Naive B cell (primary cell): ENCODE measurements at regions not wholly inside any gene's neighbourhood (a gene's known extent, or its start where the extent isn't known, plus 50 kb on each side); places are given as distances from the start of the nearest gene placed in this dataset.

ENCODE experiments used
- ATAC-seq, 2 donors: fragments of 150-1000 bp; cut with Tn5 transposase; 2 replicates each; pipeline ENCODE4 v1.10.0; 2021; ENCODE audit warnings: low read depth in 2 of 2, mild to moderate bottlenecking in 2 of 2, moderate library complexity in 2 of 2
- DNase-seq: peaks from one replicate; pipeline ENCODE4 v3.0.0; 2022
- H3K27ac Mint-ChIP-seq, 6 donors: one replicate each; pipeline ENCODE4 v1.8.0; 2020 to 2022; ENCODE audit warnings: mild to moderate bottlenecking in 6 of 6, mixed read lengths in 6 of 6, moderate library complexity in 5 of 6, inconsistent platforms in 2 of 6
- H3K27me3 Mint-ChIP-seq, 3 donors: one replicate each; pipeline ENCODE4 v1.8.0; 2021 to 2022; ENCODE audit warnings: mixed read lengths in 3 of 3, mild to moderate bottlenecking in 1 of 3
- H3K36me3 Mint-ChIP-seq, 2 donors: one replicate each; pipeline ENCODE4 v1.8.0; 2020 to 2022; ENCODE audit warnings: mixed read lengths in 2 of 2, inconsistent platforms in 1 of 2, mild to moderate bottlenecking in 1 of 2
- H3K4me1 Mint-ChIP-seq, 3 donors: one replicate each; pipeline ENCODE4 v1.8.0; 2020 to 2022; ENCODE audit warnings: mixed read lengths in 3 of 3, inconsistent platforms in 1 of 3, mild to moderate bottlenecking in 1 of 3, moderate library complexity in 1 of 3
- H3K4me3 Mint-ChIP-seq, 8 donors: one replicate each; pipeline ENCODE4 v1.8.0; 2020 to 2022; ENCODE audit warnings: mild to moderate bottlenecking in 8 of 8, mixed read lengths in 8 of 8, moderate library complexity in 8 of 8, inconsistent platforms in 2 of 8
- H3K9me3 Mint-ChIP-seq, 7 donors: one replicate each; pipeline ENCODE4 v1.8.0; 2020 to 2022; ENCODE audit warnings: mixed read lengths in 7 of 7, mild to moderate bottlenecking in 5 of 7, inconsistent platforms in 2 of 7, moderate library complexity in 1 of 7

DNA sequence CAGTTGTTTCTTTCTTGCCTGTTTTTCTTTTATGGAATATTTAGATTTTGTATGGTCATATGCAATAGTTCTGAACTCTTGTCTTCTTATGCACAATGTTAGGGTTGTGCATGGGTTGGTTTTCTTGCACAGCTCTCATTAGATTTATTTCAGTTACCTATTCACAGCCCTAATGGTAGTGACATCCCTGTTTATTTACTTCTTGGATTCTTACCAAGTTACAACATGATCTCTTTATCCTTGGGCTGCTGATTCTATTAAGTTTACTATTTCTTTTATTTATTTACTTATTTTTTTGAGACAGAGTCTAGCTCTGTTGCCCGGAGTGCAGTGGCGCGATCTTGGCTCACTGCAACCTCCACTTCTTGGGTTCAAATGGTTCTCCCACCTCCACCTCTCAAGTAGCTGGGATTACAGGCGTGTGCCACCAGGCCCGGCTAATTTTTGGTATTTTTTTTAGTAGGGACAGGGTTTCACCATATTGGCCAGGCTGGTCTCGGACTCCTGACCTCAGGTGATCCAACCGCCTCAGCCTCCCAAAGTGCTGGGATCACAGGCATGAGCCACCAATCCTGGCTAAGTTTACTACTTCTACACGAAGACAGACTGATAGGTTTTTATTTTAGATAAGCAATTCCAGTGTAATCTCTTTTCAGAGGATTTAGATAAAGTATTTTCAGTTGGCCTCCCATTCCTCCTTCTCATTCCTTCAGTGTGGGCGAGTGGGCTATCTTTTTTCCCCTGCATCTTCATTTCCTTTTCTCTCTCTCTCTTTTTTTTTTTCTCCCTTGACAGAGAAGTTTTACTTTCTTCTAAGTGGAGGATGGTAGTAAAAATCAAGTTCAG, 395.1 kb upstream of the RGS6 start:
- H3K9me3 Mint-ChIP-seq = peaks cover 0 to 2% (median 0%) of the 10 kb centered on the region in 7 donors
- H3K4me3 Mint-ChIP-seq = no peak overlapping the region
- H3K27ac Mint-ChIP-seq = peak overlapping the region in 4 of 6 donors; percentile 32 to 89 (median 55)
- DNase-seq (no peak), ATAC-seq (no peak)
- peaks cover 46 to 66% (median 58%) of the 10 kb centered on the region in 3 donors for H3K4me1 Mint-ChIP-seq
- H3K27me3 Mint-ChIP-seq = no peaks in the 10 kb centered on the region
- peaks cover 0 to under 1% of the 10 kb centered on the region in 2 donors for H3K36me3 Mint-ChIP-seq

DNA sequence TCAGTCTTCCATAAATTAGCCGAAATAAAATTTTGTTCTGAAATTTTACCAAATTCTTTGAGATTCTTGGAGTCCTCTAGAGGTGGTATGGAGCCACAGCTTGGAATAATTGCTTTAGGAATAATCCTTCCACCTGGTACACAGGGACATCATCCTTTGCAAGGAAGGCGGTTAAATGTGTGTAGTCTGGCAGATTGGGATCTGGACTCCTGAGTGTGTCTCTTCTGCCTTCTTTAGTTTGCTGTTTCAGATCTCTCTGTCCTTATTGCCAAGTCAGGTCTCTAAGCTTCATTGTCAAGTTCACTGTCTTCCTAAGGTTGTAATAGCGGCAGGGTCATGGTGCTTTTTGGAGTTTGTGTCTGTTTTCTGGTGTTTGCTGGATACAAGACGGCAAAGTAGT, 393.9 kb upstream of the RGS6 start:
- DNase-seq (no peak), ATAC-seq (no peak)
- no peaks in the 10 kb centered on the region for H3K27me3 Mint-ChIP-seq
- peaks cover 0 to 11% of the 10 kb centered on the region in 2 donors for H3K36me3 Mint-ChIP-seq
- peaks cover 52 to 76% (median 62%) of the 10 kb centered on the region in 3 donors for H3K4me1 Mint-ChIP-seq
- H3K9me3 Mint-ChIP-seq = peaks cover 0 to 9% (median 4%) of the 10 kb centered on the region in 7 donors
- peak overlapping the region in 5 of 6 donors; percentile 30 to 80 (median 67) for H3K27ac Mint-ChIP-seq
- H3K4me3 Mint-ChIP-seq = no peak overlapping the region

DNA sequence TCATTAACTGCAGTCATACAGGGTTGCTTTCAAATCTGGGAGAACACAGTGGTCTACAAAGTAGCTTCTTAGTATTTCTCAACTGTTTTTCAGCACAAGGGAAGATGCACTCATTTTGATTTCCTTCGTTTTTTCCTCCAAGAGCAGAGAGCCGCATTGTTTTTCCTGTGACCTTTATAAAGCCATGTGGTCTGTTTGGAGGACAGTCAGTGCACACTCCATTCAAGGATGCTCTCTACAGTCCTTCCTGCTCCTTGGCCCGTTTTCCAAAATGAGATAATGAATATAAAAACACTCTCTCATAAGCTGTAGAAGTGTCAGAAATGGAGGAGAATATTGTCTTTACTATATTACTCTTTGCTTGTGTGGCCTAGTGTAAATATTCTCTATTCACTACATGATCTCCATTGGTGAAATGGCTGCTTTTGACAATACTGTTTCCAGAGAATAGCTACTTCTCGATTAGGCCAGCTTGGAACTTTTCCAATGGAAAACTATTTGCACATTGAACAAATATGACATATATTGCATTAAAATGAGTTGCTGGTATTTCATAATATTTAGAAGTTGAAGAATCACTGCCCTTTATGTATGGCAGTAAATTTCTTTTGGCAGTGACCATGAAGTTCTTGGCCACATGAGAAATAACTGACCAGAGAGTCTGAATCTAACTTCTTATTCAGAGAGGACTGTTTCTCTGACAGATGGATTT, 393.1 kb upstream of the RGS6 start:
- Mint-ChIP-seq H3K4me1 (peaks cover 52 to 76% (median 62%) of the 10 kb centered on the region in 3 donors), H3K9me3 (peaks cover 0 to 9% (median 4%) of the 10 kb centered on the region in 7 donors), H3K4me3 (peak overlapping the region in 6 of 8 donors; percentile 4 to 86 (median 38)), H3K27ac (peak overlapping the region; percentile 42 to 87 (median 68)), H3K36me3 (peaks cover 0 to 11% of the 10 kb centered on the region in 2 donors), H3K27me3 (no peaks in the 10 kb centered on the region)
- ATAC-seq (no peak), DNase-seq (no peak)

DNA sequence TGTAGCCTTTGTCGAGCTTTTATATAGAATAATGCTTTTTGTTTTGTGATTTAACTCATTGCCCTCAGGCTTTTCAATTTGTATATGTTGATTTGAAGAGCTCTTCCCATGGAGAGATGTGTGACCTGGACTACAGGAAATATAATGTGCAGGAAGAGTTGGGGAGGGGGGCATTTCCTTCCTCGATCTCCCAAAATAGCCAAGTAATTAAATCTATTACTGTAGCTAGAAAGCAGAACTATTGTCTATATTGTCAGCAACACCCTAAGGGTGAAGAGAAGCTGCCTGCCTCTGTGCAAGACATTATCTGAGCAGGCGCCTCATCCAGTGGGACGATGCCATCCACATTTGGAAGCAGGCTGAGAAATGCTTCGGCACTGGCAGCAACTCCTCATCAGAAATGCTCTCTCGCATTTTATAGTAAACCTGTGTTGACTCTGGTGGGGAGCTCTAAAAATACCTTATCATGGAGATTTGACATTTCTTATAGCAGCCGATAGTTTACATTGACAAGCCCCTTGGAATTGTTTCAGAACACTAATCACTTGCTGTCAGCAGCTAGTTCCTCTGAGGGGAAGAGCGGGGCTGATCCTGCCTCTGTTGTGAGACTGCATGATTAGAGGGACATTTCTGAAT, 392.5 kb upstream of the RGS6 start:
- H3K4me1 Mint-ChIP-seq = peaks cover 52 to 76% (median 62%) of the 10 kb centered on the region in 3 donors
- H3K9me3 Mint-ChIP-seq = peaks cover 0 to 9% (median 4%) of the 10 kb centered on the region in 7 donors
- H3K27me3 Mint-ChIP-seq = no peaks in the 10 kb centered on the region
- H3K27ac Mint-ChIP-seq = peak overlapping the region; percentile 60 to 87 (median 72)
- DNase-seq = no peak
- H3K4me3 Mint-ChIP-seq = peak overlapping the region; percentile 2 to 86 (median 14)
- peaks cover 0 to 11% of the 10 kb centered on the region in 2 donors for H3K36me3 Mint-ChIP-seq
- ATAC-seq = no peak

DNA sequence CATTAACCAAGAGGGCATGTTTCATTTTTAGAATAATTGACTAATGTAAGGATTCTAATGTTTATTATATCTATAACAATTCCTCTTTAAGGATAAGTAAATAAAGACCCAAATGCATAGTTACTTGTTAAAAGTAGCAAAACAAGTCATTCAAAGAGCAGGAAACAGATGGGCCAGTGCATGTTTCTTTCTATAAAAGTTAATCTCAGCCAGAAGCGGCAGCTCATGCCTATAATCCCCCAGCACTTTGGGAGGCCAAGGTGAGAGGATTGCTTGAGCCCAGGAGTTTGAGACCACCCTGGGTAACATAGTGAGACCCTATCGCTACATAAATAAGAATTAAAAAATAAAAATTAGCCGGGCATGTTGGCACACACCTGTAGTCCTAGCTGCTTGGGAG, 391.0 kb upstream of the RGS6 start:
- DNase-seq = no peak
- H3K4me3 Mint-ChIP-seq = peak overlapping the region in 2 of 8 donors; percentile 25 to 53

DNA sequence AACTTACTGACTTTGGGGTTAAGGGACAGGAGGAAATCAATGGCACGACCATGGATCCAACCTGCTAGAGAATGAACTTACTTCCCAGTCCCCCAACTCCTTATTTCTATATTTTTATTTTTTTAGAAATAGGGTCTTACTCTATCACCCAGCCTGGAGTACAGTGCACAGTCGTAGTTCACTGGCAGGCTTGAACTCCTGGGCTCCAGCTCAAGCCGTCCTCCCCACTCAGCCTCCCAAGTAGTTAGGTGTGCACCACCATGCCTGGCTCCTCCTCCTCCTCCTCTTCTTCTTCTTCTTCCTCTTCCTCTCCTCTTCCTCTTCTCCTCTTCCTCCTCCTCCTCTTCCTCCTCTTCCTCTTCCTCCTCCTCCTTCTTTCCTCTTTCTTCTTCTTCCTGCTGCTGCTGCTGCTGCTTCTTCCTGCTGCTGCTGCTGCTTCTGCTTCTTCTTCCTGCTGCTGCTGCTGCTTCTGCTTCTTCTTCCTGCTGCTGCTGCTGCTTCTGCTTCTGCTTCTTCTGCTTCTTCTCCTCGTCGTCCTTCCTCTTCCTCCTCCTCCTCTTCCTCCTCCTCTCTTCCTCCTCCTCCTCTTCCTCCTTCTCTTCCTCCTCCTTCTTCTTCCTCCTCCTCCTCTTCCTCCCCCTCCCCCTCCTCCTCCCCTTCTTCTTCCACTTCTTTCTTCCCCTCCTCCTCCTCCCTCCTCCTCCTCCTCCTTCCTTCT, 390.1 kb upstream of the RGS6 start:
- DNase-seq (no peak), ATAC-seq (peak; percentile 58 to 61)
- peaks cover 0 to 9% (median 4%) of the 10 kb centered on the region in 7 donors for H3K9me3 Mint-ChIP-seq
- H3K36me3 Mint-ChIP-seq = peaks cover 0 to 11% of the 10 kb centered on the region in 2 donors
- H3K27ac Mint-ChIP-seq = peak overlapping the region in 5 of 6 donors; percentile 32 to 85 (median 80)
- H3K4me1 Mint-ChIP-seq = peaks cover 43 to 62% (median 58%) of the 10 kb centered on the region in 3 donors
- H3K4me3 Mint-ChIP-seq = no peak overlapping the region
- H3K27me3 Mint-ChIP-seq = no peaks in the 10 kb centered on the region

More for the DNA sequence above, 391.0 kb upstream of the RGS6 start:
- no peak for ATAC-seq
- peaks cover 45 to 67% (median 62%) of the 10 kb centered on the region in 3 donors for H3K4me1 Mint-ChIP-seq
- no peaks in the 10 kb centered on the region for H3K27me3 Mint-ChIP-seq
- peaks cover 0 to 9% (median 4%) of the 10 kb centered on the region in 7 donors for H3K9me3 Mint-ChIP-seq
- peaks cover 0 to 11% of the 10 kb centered on the region in 2 donors for H3K36me3 Mint-ChIP-seq
- H3K27ac Mint-ChIP-seq = peak overlapping the region in 5 of 6 donors; percentile 67 to 80 (median 75)

DNA sequence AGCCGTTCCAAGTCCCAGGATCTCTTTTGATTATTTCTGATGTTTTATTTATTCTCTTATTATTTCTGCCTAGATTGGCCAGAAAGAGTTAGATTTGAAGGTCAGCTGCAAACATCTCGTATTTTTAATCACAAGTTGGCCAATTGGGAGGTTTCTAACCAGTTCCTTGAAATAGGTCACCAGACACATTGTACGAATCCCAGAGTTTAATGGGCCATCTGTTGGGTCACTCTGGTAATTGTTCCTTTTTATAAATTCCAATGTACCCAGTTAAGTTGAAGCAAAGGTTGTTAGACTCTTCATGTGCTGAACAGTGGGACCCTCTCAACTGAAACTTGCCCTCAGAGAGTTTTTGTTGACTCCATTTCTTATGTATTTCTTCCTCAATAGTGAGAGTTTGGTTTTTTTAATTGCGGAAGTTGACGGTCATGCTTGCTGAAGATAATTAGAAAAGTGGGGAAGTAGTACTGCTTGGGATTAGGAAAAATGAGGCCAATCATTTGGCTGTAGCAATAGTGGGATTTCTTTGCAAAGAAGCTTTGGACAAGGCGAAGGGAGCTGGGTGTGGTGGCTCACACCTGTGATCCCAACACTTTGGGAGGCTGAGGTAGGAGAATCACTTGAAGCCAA, 382.7 kb upstream of the RGS6 start:
- H3K36me3 Mint-ChIP-seq = no peaks in the 10 kb centered on the region
- H3K27ac Mint-ChIP-seq = peak overlapping the region in 2 of 6 donors; percentile 21 to 73
- DNase-seq (no peak), ATAC-seq (no peak)
- H3K9me3 Mint-ChIP-seq = no peaks in the 10 kb centered on the region
- H3K27me3 Mint-ChIP-seq = no peaks in the 10 kb centered on the region
- no peak overlapping the region for H3K4me3 Mint-ChIP-seq
- H3K4me1 Mint-ChIP-seq = peaks cover 30 to 56% (median 33%) of the 10 kb centered on the region in 3 donors

DNA sequence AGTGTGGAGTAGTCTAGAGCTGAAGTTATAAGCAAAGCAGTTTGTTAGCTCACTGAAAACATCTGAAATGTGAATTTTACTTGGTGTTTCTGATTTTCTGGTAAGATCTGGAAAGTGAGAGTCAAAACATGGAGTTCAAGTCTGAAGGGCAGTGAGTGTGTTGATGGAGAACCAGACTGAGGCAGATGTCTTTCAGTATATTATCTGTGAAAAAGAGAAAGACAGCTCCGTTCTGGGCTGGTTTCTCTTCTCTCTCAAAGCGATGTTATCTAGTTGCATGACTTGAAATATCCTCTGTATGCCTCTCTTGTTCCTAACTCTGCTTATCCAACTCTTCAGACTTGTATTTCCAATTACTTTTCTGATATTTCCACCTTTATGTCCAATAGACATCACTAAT, 381.9 kb upstream of the RGS6 start:
- peak overlapping the region in 3 of 6 donors; percentile 9 to 55 (median 49) for H3K27ac Mint-ChIP-seq
- DNase-seq = no peak
- no peaks in the 10 kb centered on the region for H3K27me3 Mint-ChIP-seq
- no peak for ATAC-seq
- no peak overlapping the region for H3K4me3 Mint-ChIP-seq
- peaks cover 35 to 64% (median 36%) of the 10 kb centered on the region in 3 donors for H3K4me1 Mint-ChIP-seq
- no peaks in the 10 kb centered on the region for H3K9me3 Mint-ChIP-seq
- H3K36me3 Mint-ChIP-seq = no peaks in the 10 kb centered on the region

DNA sequence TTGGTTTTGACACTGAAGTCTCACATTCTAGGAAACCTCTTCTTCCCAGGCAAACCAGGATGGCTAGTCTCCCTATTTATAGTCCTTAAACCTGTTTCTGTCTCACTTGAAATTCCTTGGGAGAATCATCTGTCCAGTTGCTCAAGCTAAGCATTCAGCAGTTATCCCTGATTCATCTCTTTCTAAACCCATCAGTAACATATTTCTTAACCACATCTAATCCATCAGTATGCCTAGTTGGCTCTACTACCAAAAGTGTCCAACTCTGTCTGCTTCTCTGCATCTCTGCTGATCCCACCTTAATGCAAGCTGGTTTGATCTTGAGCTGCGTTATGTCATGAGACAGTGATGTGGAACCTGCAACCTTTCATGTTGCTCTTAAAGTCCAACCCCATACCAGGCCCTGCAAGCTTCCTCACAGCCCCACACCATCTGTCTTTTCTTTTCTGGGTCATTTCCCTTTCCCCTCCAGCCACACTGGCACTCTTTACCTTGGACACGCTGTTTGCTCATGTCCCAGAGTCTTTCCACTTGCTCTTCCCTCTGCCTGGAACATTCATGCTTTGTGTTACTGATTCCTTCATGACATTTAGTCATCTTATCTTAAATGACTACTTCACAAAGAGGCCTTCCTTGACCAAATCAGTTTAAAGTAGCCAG, 380.8 kb upstream of the RGS6 start:
- DNase-seq = no peak
- H3K27ac Mint-ChIP-seq = peak overlapping the region; percentile 9 to 68 (median 52)
- peaks cover 39 to 70% (median 44%) of the 10 kb centered on the region in 3 donors for H3K4me1 Mint-ChIP-seq
- no peaks in the 10 kb centered on the region for H3K9me3 Mint-ChIP-seq
- no peaks in the 10 kb centered on the region for H3K36me3 Mint-ChIP-seq
- no peaks in the 10 kb centered on the region for H3K27me3 Mint-ChIP-seq
- ATAC-seq = no peak
- H3K4me3 Mint-ChIP-seq = peak overlapping the region in 1 of 8 donors; percentile 43

DNA sequence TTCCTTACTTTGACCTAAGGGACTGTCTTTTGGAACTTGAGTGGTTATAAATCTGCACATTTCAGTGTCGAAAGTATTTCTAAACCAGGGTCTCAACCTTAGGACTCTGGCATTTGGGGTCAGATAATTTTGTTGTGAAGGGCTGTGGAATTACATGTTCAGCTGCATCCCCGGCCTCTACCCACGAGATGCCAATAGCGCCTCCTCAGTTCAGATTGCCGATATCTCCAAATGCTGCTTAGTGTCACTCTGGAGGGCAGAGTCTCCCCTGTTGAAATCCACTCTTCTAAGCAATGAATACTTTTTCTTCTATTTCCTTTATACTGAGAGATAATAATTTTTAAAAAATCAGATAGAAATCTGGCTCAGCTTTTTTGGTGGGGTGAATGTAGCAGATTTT, 379.4 kb upstream of the RGS6 start:
- Mint-ChIP-seq H3K36me3 (no peaks in the 10 kb centered on the region), H3K9me3 (no peaks in the 10 kb centered on the region), H3K27ac (peak overlapping the region in 5 of 6 donors; percentile 44 to 95 (median 63)), H3K4me3 (peak overlapping the region in 1 of 8 donors; percentile 22), H3K4me1 (peaks cover 49 to 78% (median 50%) of the 10 kb centered on the region in 3 donors), H3K27me3 (no peaks in the 10 kb centered on the region)
- ATAC-seq (no peak), DNase-seq (no peak)

DNA sequence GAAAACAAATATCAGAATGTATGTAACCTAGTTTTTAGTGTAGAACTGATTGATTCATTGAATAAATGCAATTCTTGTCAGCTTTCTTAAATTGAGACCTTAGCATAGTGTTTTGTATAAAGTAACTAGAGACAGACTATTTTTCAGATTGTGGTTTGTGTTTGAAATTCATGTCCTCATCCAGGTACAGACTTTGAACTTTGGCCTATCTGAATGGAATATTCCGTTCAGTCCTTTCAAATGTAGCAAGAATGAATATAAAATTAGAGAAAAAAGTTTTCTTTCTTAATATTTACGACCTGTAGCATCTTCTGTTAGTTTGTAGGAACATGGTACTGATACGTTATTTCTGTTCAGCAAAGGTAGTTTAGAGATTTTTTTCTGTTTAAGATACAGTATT, 378.4 kb upstream of the RGS6 start:
- Mint-ChIP-seq H3K4me3 (peak overlapping the region in 2 of 8 donors; percentile 25 to 44), H3K36me3 (no peaks in the 10 kb centered on the region), H3K4me1 (peaks cover 49 to 86% (median 50%) of the 10 kb centered on the region in 3 donors), H3K27me3 (no peaks in the 10 kb centered on the region), H3K27ac (peak overlapping the region in 5 of 6 donors; percentile 56 to 95 (median 78)), H3K9me3 (no peaks in the 10 kb centered on the region)
- DNase-seq = no peak
- ATAC-seq = no peak

DNA sequence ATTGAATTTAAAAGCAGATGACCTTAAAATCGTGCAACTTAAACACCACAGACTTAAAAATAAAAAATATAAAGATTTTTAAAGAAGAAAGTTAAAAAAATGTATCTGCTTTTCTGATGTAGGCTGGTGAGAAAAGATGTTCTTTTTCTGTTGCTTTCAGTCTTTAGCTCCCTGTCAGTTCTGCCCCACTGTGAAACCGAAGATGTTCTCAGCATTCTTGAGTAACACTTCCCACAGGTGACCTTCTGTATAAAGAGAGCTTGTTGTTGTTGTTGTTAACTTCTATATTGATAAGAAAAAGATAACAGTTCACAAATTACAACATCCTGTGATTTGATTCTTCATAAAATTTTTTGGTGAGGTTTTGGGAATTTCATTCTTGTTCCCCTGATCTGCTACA, 377.9 kb upstream of the RGS6 start:
- no peaks in the 10 kb centered on the region for H3K36me3 Mint-ChIP-seq
- peak overlapping the region in 4 of 6 donors; percentile 38 to 95 (median 86) for H3K27ac Mint-ChIP-seq
- H3K9me3 Mint-ChIP-seq = no peaks in the 10 kb centered on the region
- ATAC-seq (no peak), DNase-seq (no peak)
- H3K27me3 Mint-ChIP-seq = no peaks in the 10 kb centered on the region
- peak overlapping the region in 3 of 8 donors; percentile 44 to 72 (median 72) for H3K4me3 Mint-ChIP-seq
- peaks cover 49 to 85% (median 50%) of the 10 kb centered on the region in 3 donors for H3K4me1 Mint-ChIP-seq
